Right lobe of liver (tissue), 6 donors: ENCODE measurements at regions not wholly inside any gene's neighbourhood (a gene's known extent, or its start where the extent isn't known, plus 50 kb on each side); places are given as distances from the start of the nearest gene placed in this dataset.

ENCODE experiments used
- ATAC-seq, 4 donors: fragments of 200-7000 bp; cut with Tn5 transposase; one replicate each; pipeline ENCODE4 v1.9.1; 2020; ENCODE audit warnings: mild to moderate bottlenecking in 4 of 4, moderate library complexity in 4 of 4
- DNase-seq, 3 donors: peaks; one replicate each; pipeline ENCODE4 v3.0.0-alpha.2; 2020
- H3K27ac ChIP-seq, 3 donors: fragments of 200-600 bp; one replicate each; pipeline ENCODE4 v1.8.0; 2022
- H3K27me3 ChIP-seq, 2 donors: fragments of 200-600 bp; one replicate each; pipeline ENCODE4 v1.8.0; 2022
- H3K36me3 ChIP-seq, 4 donors: fragments of 200-600 bp; sonication (generic) in 1 of 4; one replicate each; pipeline versions ENCODE4 v1.5.1 to v1.8.0; 2017 to 2022; ENCODE audit warnings: control low read depth in 1 of 4
- H3K4me1 ChIP-seq, 4 donors: fragments of 200-600 bp; sonication (generic) in 1 of 4; one replicate each; pipeline versions ENCODE4 v1.5.1 to v1.8.0; 2017 to 2022; ENCODE audit warnings: control low read depth in 1 of 4
- H3K4me3 ChIP-seq, 3 donors: fragments of 200-600 bp; one replicate each; pipeline ENCODE4 v1.8.0; 2022
- H3K9me3 ChIP-seq, 4 donors: fragments of 200-600 bp; sonication (generic) in 1 of 4; one replicate each; pipeline versions ENCODE4 v1.5.1 to v1.8.0; 2017 to 2022; ENCODE audit warnings: control low read depth in 1 of 4
- CTCF ChIP-seq, 4 donors: fragments of 200-600 bp in 3 of 4; fragments of 450-650 bp in 1 of 4; IDR thresholded peaks; one replicate each; pipeline versions ENCODE4 v1.5.1 to v1.8.0; 2016 to 2022; ENCODE audit warnings: antibody characterized with exemption in 4 of 4, mild to moderate bottlenecking in 2 of 4
- POLR2A ChIP-seq: fragments of 450-650 bp; IDR thresholded peaks from one replicate; pipeline ENCODE4 v1.6.1; 2017; ENCODE audit warnings: antibody characterized with exemption, mild to moderate bottlenecking
- WGBS: methylation state at CpG from one replicate; pipeline ENCODE4 v1.1.6; 2018; ENCODE audit warnings: low coverage, low lambda C conversion rate; ENCODE audit not compliant: insufficient coverage; ENCODE audit errors: missing lambda C conversion rate; 5-methylcytosine and 5-hydroxymethylcytosine counted together
- intact Hi-C, 2 donors: fragments of 100-400 bp; cut with DNase I; formaldehyde crosslinking; loops; one replicate each; pipeline versions ENCODE4 v1.11.2 to v1.14.1; 2022
- donor health status: DM: no; HTN: yes; CAD: no.
- donor health status: DM: no; HTN: no; CAD: no.
- donor health status: DM: no; HTN: no; CAD: no.
- donor health status: DM: no; HTN: yes; CAD: no.
- donor health status: DM: no; HTN: yes; CAD: no.

- 52% methylated on average over 4 of the region's 4 CpGs for WGBS
- no peaks in the 10 kb centered on the region for H3K9me3 ChIP-seq
- no peak overlapping the region for H3K27ac ChIP-seq
- H3K4me3 ChIP-seq: no peak overlapping the region
- no peak for DNase-seq
- H3K27me3 ChIP-seq: no peaks in the 10 kb centered on the region
- intact Hi-C loops: no loop called here
- ATAC-seq: no peak
- no peaks in the 10 kb centered on the region for H3K4me1 ChIP-seq
- no peaks in the 10 kb centered on the region for H3K36me3 ChIP-seq
- TF ChIP-seq CTCF (IDR thresholded peaks at IDR 0.05): no peak
- TF ChIP-seq POLR2A: no peak
These were observed 448.6 kb downstream of the GJA1 start for GRCh38 chr6:121884091-121884490.

- Histone ChIP-seq H3K36me3 (no peaks in the 10 kb centered on the region), H3K9me3 (no peaks in the 10 kb centered on the region), H3K4me3 (no peak overlapping the region), H3K27me3 (no peaks in the 10 kb centered on the region), H3K27ac (no peak overlapping the region), H3K4me1 (no peaks in the 10 kb centered on the region)
- no peak for DNase-seq
- TF ChIP-seq CTCF (IDR thresholded peaks at IDR 0.05) (no peak), POLR2A (no peak)
- intact Hi-C loops: no loop called here
- no peak for ATAC-seq
- WGBS: 0% methylated on average over 1 of the region's 1 CpG
These were observed 449.2 kb downstream of the GJA1 start for GRCh38 chr6:121884620-121885019.

- no peaks in the 10 kb centered on the region for H3K4me1 ChIP-seq
These were observed 450.1 kb downstream of the GJA1 start for GRCh38 chr6:121885399-121886152.

GRCh38 chr6:121886223-121886830 is 450.9 kb downstream of the GJA1 start:
- intact Hi-C loops: no loop called here
- no peak overlapping the region for H3K27ac ChIP-seq
- H3K4me1 ChIP-seq: no peaks in the 10 kb centered on the region
- DNase-seq: no peak
- TF ChIP-seq POLR2A (no peak), CTCF (IDR thresholded peaks at IDR 0.05) (no peak)
- no peaks in the 10 kb centered on the region for H3K36me3 ChIP-seq
- H3K4me3 ChIP-seq: no peak overlapping the region
- WGBS: 42% methylated on average over 2 of the region's 2 CpGs
- no peaks in the 10 kb centered on the region for H3K9me3 ChIP-seq
- no peaks in the 10 kb centered on the region for H3K27me3 ChIP-seq
- ATAC-seq: no peak

More at GRCh38 chr6:121885399-121886152, 450.1 kb downstream of the GJA1 start:
- Histone ChIP-seq H3K27ac (no peak overlapping the region), H3K27me3 (no peaks in the 10 kb centered on the region), H3K4me3 (no peak overlapping the region), H3K36me3 (no peaks in the 10 kb centered on the region), H3K9me3 (no peaks in the 10 kb centered on the region)
- intact Hi-C loops: no loop called here
- ATAC-seq: peak in 1 of 4 donors; percentile 48
- no peak for DNase-seq
- TF ChIP-seq POLR2A (no peak), CTCF (IDR thresholded peaks at IDR 0.05) (no peak)
- WGBS: 38% methylated on average over 3 of the region's 3 CpGs
